CD8-positive, alpha-beta memory T cell (primary cell): ENCODE measurements at regions not wholly inside any gene's neighbourhood (a gene's known extent, or its start where the extent isn't known, plus 50 kb on each side); places are given as distances from the start of the nearest gene placed in this dataset.

Source experiments
- CTCF ChIA-PET: fragments of 350-600 bp; sonication (Branson Sonifier 250); formaldehyde crosslinking; loops from one replicate; lab custom pipeline; 2021; ENCODE audit warnings: antibody characterized with exemption; lab: Charles Lee
- POLR2A ChIA-PET: fragments of 350-600 bp; sonication (Branson Sonifier 250); formaldehyde crosslinking; loops from one replicate; lab custom pipeline; 2021; ENCODE audit warnings: antibody characterized with exemption; lab: Charles Lee
- DNase-seq, 5 donors: peaks; one replicate each; pipeline versions ENCODE4 v3.0.0 to v3.0.0-alpha.2; 2020 to 2022; ENCODE audit warnings: mixed read lengths in 1 of 5
- H3K27ac ChIP-seq: one replicate; pipeline ENCODE4 v1.7.0; 2013; ENCODE audit warnings: low read depth, mild to moderate bottlenecking, low read length, moderate library complexity
- H3K27me3 ChIP-seq: 2 replicates; pipeline ENCODE4 v1.7.0; 2013; ENCODE audit warnings: low read length, mild to moderate bottlenecking; ENCODE audit not compliant: insufficient read depth, poor library complexity, severe bottlenecking
- H3K36me3 ChIP-seq: 2 replicates; pipeline ENCODE4 v1.7.0; 2013; ENCODE audit warnings: mild to moderate bottlenecking, low read length, moderate library complexity; ENCODE audit not compliant: insufficient read depth
- H3K4me1 ChIP-seq: 2 replicates; pipeline ENCODE4 v1.7.0; 2013; ENCODE audit warnings: mild to moderate bottlenecking, low read length, moderate library complexity; ENCODE audit not compliant: insufficient read depth
- H3K4me3 ChIP-seq: 2 replicates; pipeline ENCODE4 v1.7.0; 2013; ENCODE audit warnings: mild to moderate bottlenecking, low read length
- H3K9me3 ChIP-seq: 2 replicates; pipeline ENCODE4 v1.7.0; 2013; ENCODE audit warnings: mild to moderate bottlenecking, low read length
- H3K27ac Mint-ChIP-seq, 8 donors: one replicate each; pipeline ENCODE4 v1.8.0; 2020 to 2021; ENCODE audit warnings: mixed read lengths in 8 of 8, mild to moderate bottlenecking in 6 of 8, inconsistent platforms in 3 of 8, moderate library complexity in 3 of 8
- H3K27me3 Mint-ChIP-seq, 2 donors: one replicate each; pipeline ENCODE4 v1.8.0; 2020 to 2021; ENCODE audit warnings: mixed read lengths in 2 of 2, mild to moderate bottlenecking in 1 of 2, moderate library complexity in 1 of 2
- H3K36me3 Mint-ChIP-seq, 3 donors: one replicate each; pipeline ENCODE4 v1.8.0; 2020 to 2021; ENCODE audit warnings: mixed read lengths in 3 of 3, inconsistent platforms in 1 of 3, mild to moderate bottlenecking in 1 of 3
- H3K4me1 Mint-ChIP-seq, 3 donors: one replicate each; pipeline ENCODE4 v1.8.0; 2020 to 2021; ENCODE audit warnings: mixed read lengths in 3 of 3, inconsistent platforms in 1 of 3, mild to moderate bottlenecking in 1 of 3
- H3K4me3 Mint-ChIP-seq, 7 donors: one replicate each; pipeline ENCODE4 v1.8.0; 2020 to 2021; ENCODE audit warnings: mixed read lengths in 7 of 7, mild to moderate bottlenecking in 6 of 7, moderate library complexity in 4 of 7, inconsistent platforms in 2 of 7
- H3K9me3 Mint-ChIP-seq, 5 donors: one replicate each; pipeline ENCODE4 v1.8.0; 2020 to 2022; ENCODE audit warnings: mixed read lengths in 5 of 5, mild to moderate bottlenecking in 3 of 5, moderate library complexity in 2 of 5, inconsistent platforms in 1 of 5

- Histone ChIP-seq H3K27me3 (no peaks in the 10 kb centered on the region), H3K4me3 (no peak overlapping the region), H3K9me3 (no peaks in the 10 kb centered on the region), H3K27ac (no peak overlapping the region), H3K36me3 (no peaks in the 10 kb centered on the region), H3K4me1 (no peaks in the 10 kb centered on the region)
- no peaks in the 10 kb centered on the region for H3K9me3 Mint-ChIP-seq
- ChIA-PET CTCF (no interaction called here), POLR2A (no interaction called here)
- DNase-seq, result no peak
- H3K4me3 Mint-ChIP-seq, result no peak overlapping the region
- no peaks in the 10 kb centered on the region for H3K36me3 Mint-ChIP-seq
- no peaks in the 10 kb centered on the region for H3K27me3 Mint-ChIP-seq
- H3K27ac Mint-ChIP-seq, result no peak overlapping the region
- H3K4me1 Mint-ChIP-seq, result peaks cover 7 to 12% (median 10%) of the 10 kb centered on the region in 3 donors
These were observed 112.2 kb downstream of the TMEM26 start for GRCh38 chr10:61341008-61341407.

- Mint-ChIP-seq H3K4me1 (peaks cover 7 to 10% (median 9%) of the 10 kb centered on the region in 3 donors), H3K27me3 (no peaks in the 10 kb centered on the region), H3K36me3 (no peaks in the 10 kb centered on the region), H3K9me3 (peaks cover 0 to 4% (median 0%) of the 10 kb centered on the region in 5 donors), H3K27ac (no peak overlapping the region), H3K4me3 (no peak overlapping the region)
- no peaks in the 10 kb centered on the region for H3K27me3 ChIP-seq
- no peak overlapping the region for H3K27ac ChIP-seq
- no peaks in the 10 kb centered on the region for H3K36me3 ChIP-seq
- no peaks in the 10 kb centered on the region for H3K9me3 ChIP-seq
- no peak overlapping the region for H3K4me3 ChIP-seq
- DNase-seq, result no peak
- CTCF ChIA-PET, result no interaction called here
- POLR2A ChIA-PET, result no interaction called here
- H3K4me1 ChIP-seq, result no peaks in the 10 kb centered on the region
These were observed 115.0 kb downstream of the TMEM26 start for GRCh38 chr10:61338146-61338545.

DNA sequence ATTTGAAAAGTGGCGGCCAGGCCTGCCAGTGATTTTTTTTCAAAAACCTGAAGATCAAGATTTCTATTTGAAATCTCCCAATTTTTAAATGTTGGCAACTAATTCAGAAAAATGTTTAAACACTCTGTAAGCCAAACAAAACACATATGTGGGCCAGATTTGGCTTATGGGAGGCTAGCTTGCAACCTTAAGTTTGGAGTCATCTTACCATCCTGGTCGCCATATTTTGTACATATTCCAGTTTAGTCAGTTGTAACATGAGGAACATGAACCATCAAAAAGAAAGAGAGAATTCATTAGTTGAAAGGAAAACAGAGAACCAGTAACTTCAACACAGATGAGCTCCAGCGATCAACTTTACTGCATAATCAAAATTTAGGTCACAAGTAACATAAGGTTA is 115.4 kb downstream of the TMEM26 start:
- CTCF ChIA-PET, result no interaction called here
- no peak overlapping the region for H3K4me3 Mint-ChIP-seq
- no peaks in the 10 kb centered on the region for H3K27me3 Mint-ChIP-seq
- H3K36me3 Mint-ChIP-seq, result no peaks in the 10 kb centered on the region
- Histone ChIP-seq H3K4me3 (no peak overlapping the region), H3K36me3 (no peaks in the 10 kb centered on the region), H3K9me3 (no peaks in the 10 kb centered on the region), H3K27me3 (no peaks in the 10 kb centered on the region), H3K4me1 (no peaks in the 10 kb centered on the region), H3K27ac (no peak overlapping the region)
- peaks cover 5 to 6% (median 5%) of the 10 kb centered on the region in 3 donors for H3K4me1 Mint-ChIP-seq
- POLR2A ChIA-PET, result no interaction called here
- H3K9me3 Mint-ChIP-seq, result peaks cover 0 to 4% (median 0%) of the 10 kb centered on the region in 5 donors
- no peak for DNase-seq
- no peak overlapping the region for H3K27ac Mint-ChIP-seq

DNA sequence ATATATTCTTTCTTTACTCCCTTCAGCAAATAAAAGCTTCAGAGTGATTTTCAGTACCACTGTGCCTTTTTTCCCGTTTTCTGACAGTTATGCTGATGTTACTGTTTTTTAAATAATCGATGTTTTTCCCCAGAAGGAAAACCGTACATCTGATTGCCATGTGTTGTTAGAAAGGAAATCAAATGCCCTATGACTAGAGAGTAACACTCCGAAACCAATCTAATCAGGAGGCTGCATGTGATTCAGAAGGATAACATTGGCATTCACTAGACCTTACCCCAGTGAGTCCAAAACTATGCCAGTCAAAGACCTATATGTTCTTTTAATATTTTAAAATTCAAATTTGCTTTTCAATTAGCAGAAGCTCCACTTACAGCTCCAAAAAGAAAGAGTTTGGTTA is 116.3 kb downstream of the TMEM26 start:
- no peak overlapping the region for H3K4me3 ChIP-seq
- H3K4me3 Mint-ChIP-seq, result no peak overlapping the region
- no peaks in the 10 kb centered on the region for H3K4me1 Mint-ChIP-seq
- no peaks in the 10 kb centered on the region for H3K27me3 Mint-ChIP-seq
- H3K27ac ChIP-seq, result no peak overlapping the region
- H3K9me3 ChIP-seq, result no peaks in the 10 kb centered on the region
- no peak for DNase-seq
- H3K9me3 Mint-ChIP-seq, result peaks cover 0 to 4% (median 0%) of the 10 kb centered on the region in 5 donors
- ChIA-PET CTCF (no interaction called here), POLR2A (no interaction called here)
- H3K27ac Mint-ChIP-seq, result no peak overlapping the region
- H3K4me1 ChIP-seq, result no peaks in the 10 kb centered on the region
- no peaks in the 10 kb centered on the region for H3K36me3 Mint-ChIP-seq
- no peaks in the 10 kb centered on the region for H3K36me3 ChIP-seq
- no peaks in the 10 kb centered on the region for H3K27me3 ChIP-seq

DNA sequence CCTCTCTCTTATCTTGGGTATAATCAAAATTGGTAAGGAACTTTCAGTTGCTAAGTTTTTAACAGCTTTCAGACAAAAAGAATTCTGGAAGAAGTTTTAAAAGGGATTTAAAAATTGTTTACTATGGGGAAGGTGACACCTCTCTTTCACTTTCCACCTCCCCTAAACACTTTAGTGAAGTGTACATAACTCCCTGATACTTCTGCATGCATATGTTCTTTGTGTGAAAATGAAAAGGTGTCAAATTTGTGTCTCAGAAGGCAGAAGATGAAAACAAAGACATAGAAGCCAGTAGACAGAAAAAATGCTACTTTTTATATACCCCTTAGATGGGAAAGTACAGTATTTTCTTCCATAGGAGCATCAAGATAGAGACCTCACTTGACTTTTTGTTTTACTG is 117.8 kb downstream of the TMEM26 start:
- ChIA-PET CTCF (no interaction called here), POLR2A (no interaction called here)
- H3K4me3 ChIP-seq, result no peak overlapping the region
- H3K4me1 ChIP-seq, result no peaks in the 10 kb centered on the region
- H3K36me3 Mint-ChIP-seq, result no peaks in the 10 kb centered on the region
- no peak for DNase-seq
- H3K27ac ChIP-seq, result no peak overlapping the region
- no peak overlapping the region for H3K4me3 Mint-ChIP-seq
- H3K36me3 ChIP-seq, result no peaks in the 10 kb centered on the region
- H3K27ac Mint-ChIP-seq, result no peak overlapping the region
- H3K27me3 Mint-ChIP-seq, result no peaks in the 10 kb centered on the region
- H3K4me1 Mint-ChIP-seq, result no peaks in the 10 kb centered on the region
- H3K9me3 Mint-ChIP-seq, result peaks cover 0 to 8% (median 2%) of the 10 kb centered on the region in 5 donors
- no peaks in the 10 kb centered on the region for H3K9me3 ChIP-seq
- no peaks in the 10 kb centered on the region for H3K27me3 ChIP-seq

- H3K9me3 Mint-ChIP-seq, result peaks cover 8 to 21% (median 13%) of the 10 kb centered on the region in 5 donors
- no peak for DNase-seq
- Histone ChIP-seq H3K27ac (no peak overlapping the region), H3K36me3 (no peaks in the 10 kb centered on the region), H3K4me3 (no peak overlapping the region), H3K9me3 (no peaks in the 10 kb centered on the region), H3K4me1 (no peaks in the 10 kb centered on the region), H3K27me3 (no peaks in the 10 kb centered on the region)
- no peaks in the 10 kb centered on the region for H3K27me3 Mint-ChIP-seq
- ChIA-PET CTCF (no interaction called here), POLR2A (no interaction called here)
- no peaks in the 10 kb centered on the region for H3K36me3 Mint-ChIP-seq
- H3K27ac Mint-ChIP-seq, result no peak overlapping the region
- no peaks in the 10 kb centered on the region for H3K4me1 Mint-ChIP-seq
- H3K4me3 Mint-ChIP-seq, result no peak overlapping the region
These were observed 120.6 kb downstream of the TMEM26 start for GRCh38 chr10:61332581-61332980.

- no peak for DNase-seq
- no peaks in the 10 kb centered on the region for H3K36me3 ChIP-seq
- H3K27ac ChIP-seq, result no peak overlapping the region
- no peaks in the 10 kb centered on the region for H3K9me3 ChIP-seq
- Mint-ChIP-seq H3K4me3 (no peak overlapping the region), H3K27me3 (peaks cover 0 to 4% of the 10 kb centered on the region in 2 donors), H3K27ac (no peak overlapping the region), H3K9me3 (peaks cover 8 to 21% (median 13%) of the 10 kb centered on the region in 5 donors), H3K4me1 (no peaks in the 10 kb centered on the region), H3K36me3 (no peaks in the 10 kb centered on the region)
- no peaks in the 10 kb centered on the region for H3K4me1 ChIP-seq
- CTCF ChIA-PET, result no interaction called here
- POLR2A ChIA-PET, result no interaction called here
- no peak overlapping the region for H3K4me3 ChIP-seq
- no peaks in the 10 kb centered on the region for H3K27me3 ChIP-seq
These were observed 122.5 kb downstream of the TMEM26 start for GRCh38 chr10:61330669-61331068.

DNA sequence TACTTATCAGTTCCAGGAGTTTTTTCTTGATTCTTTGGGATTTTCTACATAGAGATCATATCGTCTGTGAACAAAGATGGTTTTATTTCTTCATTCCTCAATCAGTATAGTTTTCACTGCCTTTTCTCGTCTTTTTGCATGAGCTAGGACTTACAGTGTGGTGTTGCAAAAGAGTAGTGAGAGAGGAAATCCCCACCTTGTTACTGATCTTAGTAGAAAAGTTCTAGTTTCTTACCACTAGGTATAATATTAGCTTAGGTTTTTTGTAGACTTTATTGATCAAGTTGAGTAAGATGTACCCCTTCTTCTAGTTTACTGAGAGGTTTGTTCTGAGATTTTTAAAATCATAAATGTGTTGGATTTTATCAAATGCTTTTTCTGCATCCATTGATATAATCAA is 123.3 kb downstream of the TMEM26 start:
- CTCF ChIA-PET, result no interaction called here
- Mint-ChIP-seq H3K9me3 (peaks cover 8 to 17% (median 13%) of the 10 kb centered on the region in 5 donors), H3K4me1 (no peaks in the 10 kb centered on the region), H3K27ac (no peak overlapping the region), H3K27me3 (peaks cover 0 to 4% of the 10 kb centered on the region in 2 donors), H3K36me3 (no peaks in the 10 kb centered on the region), H3K4me3 (no peak overlapping the region)
- Histone ChIP-seq H3K27me3 (no peaks in the 10 kb centered on the region), H3K27ac (no peak overlapping the region), H3K36me3 (no peaks in the 10 kb centered on the region), H3K4me3 (no peak overlapping the region), H3K9me3 (no peaks in the 10 kb centered on the region), H3K4me1 (no peaks in the 10 kb centered on the region)
- no peak for DNase-seq
- POLR2A ChIA-PET, result no interaction called here
